Stromal cell of bone marrow (primary cell): ENCODE measurements at regions not wholly inside any gene's neighbourhood (a gene's known extent, or its start where the extent isn't known, plus 50 kb on each side); places are given as distances from the start of the nearest gene placed in this dataset.
"Not testable (repeated sequence)": the region's sequence is repeated elsewhere in the genome, so short reads cannot be mapped to it uniquely, and the experiment has no call there.

Source experiments
- DNase-seq: peaks from one replicate; pipeline ENCODE4 v3.0.0-alpha.2; 2012; ENCODE audit warnings: low read depth

DNA sequence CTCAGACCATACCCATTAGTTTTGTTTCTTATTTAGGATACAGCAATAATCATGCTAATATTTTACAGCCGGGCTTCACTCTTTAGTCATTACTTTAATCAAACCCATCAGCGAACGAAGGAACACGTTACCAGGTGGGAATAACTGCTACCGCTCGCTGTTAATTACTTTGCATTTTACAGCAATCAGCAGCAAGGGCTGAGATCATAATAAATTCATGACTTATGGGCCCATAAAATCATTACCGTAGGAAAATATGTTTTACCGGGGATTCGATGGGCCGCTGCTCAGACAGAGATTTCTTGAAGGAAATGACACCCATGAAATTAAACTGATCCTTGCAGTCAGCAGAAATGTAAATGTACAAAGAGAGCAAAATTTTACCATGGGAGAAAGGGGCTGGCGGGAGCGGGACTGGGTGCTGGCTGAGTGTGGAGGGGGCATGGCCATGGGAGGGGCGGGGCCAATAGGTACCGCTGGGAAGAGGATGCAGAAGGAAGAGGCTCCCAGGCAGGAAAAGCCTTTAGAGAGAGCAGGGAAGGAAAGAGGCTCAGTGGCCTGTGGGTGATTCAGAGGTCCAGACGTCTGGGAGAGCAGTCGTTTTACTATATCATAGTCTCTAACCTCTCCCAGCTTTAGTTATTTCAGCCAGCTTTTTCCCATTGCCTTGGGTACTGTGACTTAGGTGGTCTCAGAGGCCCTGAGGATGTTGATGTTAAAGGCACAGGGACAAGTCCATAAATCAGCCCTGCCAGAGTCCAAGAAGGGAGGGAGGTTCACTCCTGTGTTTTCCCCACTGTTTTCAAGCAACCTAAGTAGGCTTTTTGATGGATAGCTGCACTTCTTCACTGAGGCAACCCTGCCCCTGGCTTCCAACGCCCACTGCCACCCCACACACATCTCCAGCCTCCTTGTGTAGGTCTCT lies 258.9 kb downstream of the SEC16B start:
- DNase-seq, result no peak

DNA sequence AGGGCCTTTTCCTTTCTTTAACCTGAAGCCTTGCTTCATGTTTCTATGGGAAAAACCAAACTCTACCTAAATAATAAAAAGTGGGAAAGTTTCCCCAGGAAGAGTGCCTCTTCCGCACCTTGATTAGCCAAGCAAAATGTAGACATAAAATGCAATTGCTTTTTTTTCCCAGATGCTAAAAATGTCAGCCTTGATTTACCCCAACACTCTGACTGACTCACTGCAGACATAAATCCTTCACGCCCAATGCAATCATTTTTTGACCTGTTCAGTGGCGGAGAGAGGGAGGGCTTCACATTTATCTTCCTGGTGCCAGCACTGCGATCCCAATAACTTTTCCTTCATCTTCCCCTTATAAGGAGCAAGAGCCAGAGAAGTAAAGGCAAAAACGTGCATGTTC lies 261.5 kb downstream of the SEC16B start:
- no peak for DNase-seq

DNA sequence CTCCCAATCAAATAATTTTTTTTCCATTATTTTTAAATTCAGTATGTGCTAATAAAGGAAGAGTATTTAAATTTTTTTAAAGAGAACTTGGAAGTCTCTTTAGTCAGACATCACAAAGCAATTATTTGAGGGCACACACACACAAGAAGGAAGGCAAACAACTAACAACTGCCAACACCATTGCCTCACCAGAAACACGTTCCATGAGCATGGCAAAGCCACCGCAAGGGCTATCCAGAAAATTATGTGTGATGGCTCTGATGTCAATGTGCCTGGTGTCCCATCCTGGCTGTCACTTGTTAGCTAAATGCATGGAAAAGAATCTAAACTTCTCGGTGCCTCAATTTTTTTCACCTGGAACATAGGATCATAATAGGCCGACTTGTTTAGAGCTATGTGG lies 262.9 kb downstream of the SEC16B start:
- no peak for DNase-seq

DNA sequence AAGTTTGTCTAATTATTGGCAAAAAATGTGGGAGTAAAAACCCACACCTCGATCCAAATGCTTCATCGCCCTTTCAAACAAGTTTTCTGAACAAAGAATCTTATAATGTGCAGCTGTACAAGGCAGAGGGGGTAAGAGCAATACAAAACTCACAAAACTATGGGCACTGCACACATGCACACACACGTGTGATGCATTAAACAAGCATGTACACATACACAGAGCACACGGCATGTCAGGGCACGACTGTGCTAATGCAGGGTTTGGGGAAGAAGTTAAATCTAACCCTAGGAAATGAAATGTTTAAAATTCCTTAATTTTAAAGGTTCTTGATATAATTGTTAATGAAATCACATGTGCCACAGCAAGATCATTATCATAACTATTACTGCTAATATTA lies 264.0 kb downstream of the SEC16B start:
- no peak for DNase-seq

DNA sequence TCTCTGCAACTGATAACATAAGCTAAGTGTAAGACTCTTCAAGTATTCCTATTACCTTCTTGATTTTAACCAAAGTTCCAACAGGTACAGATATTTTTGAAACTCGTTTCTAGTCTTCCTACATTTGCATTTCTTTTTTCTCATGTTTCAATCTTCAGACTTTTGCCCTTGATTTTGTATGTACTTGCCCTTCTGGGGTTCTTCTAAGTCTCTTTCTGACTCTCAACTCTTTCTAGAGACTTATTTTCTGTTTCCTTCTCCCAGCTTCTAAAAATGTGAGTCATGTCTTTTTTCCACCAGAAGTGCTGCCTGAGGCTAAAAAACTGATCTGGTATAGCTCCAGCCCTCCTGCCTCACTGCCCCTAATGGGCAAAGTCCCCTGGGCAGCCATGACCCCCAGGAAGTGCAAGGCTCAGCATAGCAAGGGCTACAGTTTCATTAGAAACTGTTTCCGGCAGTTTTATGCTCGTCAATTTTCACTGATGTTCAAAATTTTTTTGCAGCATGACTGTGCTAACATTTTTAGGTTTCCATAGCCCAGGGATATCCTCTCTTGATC lies 265.9 kb downstream of the SEC16B start:
- no peak for DNase-seq

DNA sequence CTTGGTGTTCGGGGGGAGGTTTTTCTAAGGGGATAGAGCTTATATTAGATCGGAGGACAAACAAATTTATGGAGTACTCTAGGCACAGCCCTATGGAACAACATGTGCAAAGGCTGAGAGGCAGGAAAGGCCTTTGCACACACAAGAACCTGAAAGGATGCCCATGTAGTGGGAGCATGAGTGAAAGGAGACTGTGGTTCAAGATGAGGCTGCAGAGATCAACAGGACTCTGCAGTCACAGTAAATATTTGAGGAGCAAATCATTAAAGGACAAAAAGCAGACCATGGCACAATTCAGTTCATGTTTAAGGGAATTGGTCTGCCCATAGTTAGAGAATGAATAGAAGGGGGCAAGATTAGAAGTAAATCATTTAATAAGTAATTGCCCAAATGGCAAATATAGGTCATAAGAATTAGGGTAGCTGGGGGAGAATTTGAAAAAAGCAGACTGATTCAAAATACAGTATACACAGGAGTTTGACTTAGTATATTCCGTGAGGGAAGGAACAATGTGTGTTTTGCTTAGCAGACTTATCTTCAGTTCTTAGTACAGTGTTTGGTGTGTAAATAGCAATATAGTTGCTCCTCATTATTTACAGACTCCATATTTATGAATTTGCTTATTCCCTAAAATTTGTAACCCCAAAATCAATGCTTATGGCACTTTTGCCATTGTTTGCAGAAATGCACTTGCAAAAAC lies 268.1 kb downstream of the SEC16B start:
- DNase-seq, result no peak

DNA sequence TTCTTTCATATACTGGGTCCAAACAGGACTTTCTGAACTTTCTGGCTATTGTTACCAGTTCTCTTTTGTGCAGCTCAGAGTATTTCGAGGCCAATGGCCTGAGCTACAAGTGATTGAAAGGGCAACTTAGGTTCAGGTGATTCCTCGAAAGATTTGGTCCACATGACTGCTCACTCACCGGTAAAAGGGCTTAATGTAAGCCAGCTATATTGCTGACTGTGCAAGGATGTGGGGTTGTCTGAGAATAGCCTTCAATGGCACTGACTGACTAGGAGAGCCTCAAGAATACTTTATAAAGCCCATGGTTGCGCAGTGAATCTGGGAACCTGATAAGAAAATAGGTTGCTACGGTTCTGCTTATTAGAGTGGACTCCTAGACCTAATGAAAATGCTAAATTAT lies 269.0 kb downstream of the SEC16B start:
- DNase-seq, result no peak

DNA sequence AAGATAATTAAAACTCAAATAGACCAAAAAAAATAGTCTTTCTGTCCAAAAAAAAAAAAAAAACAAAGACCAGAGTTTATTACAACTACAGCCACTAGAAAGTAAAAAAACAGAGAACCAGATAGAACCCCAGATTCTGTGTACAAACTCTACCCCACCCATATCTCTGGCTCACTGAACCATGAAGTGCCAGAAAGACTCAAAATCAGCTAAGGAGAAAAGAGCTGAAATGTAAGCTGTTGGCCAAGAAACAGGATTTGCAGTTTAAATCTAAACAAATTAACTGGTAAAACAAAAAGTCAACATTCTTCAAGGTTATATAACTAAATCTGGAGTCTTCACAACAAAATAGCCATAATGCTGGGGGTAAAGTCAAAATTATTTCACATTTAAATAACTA lies 278.9 kb downstream of the SEC16B start:
- no peak for DNase-seq

DNA sequence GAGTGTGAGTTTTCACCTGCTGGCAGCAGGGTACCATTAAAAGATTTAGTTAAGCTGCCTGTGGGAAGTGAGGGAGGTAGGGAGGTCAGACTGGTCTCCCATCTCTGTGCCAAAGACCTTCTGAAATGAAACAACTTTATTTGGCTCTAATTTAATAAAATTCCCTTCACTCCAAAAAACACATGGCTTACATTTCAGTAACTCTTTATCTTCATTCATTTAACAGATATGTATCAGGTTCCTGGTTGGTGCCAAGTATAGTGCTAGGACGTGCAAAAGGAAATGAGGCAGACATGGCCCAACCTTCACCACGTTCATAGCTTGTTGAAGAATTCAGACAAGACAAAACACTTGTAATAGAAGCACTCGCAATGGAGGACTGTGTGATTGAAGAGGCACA lies 282.3 kb downstream of the SEC16B start:
- no peak for DNase-seq

DNA sequence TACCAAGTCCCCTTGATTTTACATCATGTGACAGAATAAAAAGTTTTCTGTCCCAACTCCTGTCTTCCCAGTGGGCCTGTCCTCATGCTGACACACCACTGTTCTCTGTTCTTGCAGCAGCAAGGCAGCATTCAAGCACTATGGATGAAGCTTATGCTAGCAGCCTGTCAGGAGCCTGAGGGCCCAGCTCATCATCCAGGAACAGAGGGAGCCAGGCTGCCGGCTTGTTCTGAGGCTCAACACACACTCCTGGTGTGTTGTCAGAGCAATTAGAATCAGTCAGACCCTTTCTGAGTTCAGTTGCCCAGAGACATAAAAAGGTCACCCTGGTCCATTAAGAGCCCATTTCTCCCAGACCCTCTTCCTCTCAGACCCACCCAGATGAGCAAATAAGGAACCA lies 282.9 kb downstream of the SEC16B start:
- DNase-seq, result no peak

DNA sequence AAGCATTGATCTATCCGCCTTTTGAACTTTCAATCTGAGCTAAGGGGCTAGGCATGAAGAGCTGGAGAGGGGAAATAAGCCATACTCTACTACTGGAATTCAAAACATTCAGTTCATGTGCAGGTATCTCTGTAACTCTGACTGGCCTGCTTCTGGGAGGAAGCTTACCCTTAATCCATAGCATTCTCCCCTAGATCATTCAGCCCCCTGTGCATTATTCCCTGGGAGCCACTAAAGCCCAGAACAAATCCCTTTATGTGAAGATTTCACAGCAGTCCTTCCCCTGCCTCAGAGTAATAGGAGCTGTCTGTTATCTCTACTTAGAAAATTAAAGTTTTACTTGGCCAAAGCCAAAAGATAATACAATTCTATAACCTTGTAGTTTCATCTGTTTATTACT lies 300.7 kb downstream of the SEC16B start:
- no peak for DNase-seq

DNA sequence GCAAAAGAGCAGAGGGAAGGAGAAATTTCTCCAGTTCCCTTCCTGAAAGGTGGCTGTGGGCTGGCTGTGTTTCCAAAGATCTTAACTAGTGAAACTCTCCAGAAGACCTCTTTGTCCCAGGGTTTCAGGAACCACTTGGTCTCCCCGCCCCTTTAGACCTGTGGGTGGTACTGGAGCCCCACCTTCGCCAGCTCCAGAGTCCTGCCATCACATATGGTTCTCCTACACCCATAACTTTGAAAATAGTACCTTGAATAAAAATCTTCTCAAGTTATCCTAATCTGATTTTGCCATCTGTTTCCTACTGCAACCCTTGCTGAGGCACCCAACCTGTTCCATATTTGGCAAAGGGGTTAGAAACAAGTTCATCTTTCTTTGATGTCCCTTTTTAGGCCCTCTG lies 303.9 kb downstream of the SEC16B start:
- no peak for DNase-seq

DNA sequence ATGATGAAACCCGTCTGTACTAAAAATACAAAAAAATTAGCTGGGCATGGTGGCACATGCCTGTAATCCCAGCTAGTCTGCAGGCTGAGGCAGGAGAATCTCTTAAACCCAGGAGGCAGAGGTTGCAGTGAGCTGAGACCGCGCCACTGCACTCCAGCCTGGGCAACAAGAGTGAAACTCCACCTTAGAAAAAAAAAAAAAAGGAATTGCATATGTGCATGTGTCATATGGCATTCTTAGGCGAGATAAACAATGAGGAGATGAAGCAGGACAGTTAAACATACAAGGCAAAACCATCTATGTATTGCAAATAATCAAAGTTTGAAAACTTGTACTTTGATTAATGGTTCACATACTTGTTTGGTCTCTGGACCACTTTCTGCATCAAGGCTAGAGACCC lies 305.1 kb downstream of the SEC16B start:
- not testable (repeated sequence) for DNase-seq

DNA sequence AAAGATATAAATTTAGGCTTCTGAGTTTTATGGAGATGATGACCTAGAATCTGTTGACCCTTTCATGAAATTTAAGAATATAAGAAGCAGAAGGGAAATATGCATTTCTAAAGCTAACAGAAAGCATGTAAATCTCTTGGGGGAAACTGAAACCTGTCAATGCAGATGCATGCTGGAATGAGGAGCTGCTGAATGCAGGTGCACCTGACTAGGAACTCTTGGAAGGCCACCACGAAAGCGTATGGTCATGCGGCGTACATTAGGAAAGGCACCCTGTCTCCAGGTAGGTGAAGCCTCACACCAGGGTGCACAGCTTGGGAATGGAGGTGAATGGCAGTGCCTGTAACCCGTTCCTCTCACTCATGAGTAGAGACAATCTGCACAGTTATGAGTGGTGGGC lies 309.7 kb downstream of the SEC16B start:
- DNase-seq, result no peak

DNA sequence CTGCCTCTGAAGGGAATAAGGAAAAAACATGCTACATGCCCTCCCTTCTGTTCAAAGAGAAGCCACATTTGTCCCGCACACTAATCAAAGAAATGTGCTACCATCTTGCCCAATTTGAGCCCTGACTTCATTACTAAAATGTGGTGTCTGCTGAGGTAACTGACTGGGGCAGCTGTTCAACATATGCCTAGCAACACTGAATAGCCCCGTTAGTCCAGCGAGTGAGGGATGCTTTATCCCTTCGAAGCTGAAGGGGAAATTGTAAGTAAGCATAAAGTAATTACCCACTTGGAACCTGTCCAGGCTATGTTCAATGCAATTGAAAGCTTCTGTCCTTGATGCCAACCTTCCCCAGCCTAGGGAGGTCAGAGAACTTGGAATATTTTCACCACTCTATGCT lies 310.6 kb downstream of the SEC16B start:
- DNase-seq, result no peak

DNA sequence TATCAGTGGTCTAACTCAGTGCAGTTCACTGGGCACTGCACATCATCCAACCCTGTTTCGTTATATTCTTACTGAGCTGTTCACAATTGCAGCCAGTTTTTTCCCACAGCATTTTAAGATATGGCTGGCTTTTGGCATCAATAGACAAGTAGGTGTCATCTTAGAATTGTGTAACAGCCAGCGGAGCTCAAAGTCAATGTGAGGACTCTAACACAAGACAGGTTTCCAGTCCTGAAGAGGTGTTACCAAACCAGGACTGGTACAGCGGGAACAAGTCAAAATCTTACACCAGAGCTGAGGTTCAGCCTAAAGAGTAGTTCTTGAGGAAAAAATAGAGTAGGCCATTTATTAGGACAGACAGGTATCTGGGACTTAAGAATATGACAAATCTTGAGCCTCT lies 313.3 kb downstream of the SEC16B start:
- DNase-seq, result no peak

DNA sequence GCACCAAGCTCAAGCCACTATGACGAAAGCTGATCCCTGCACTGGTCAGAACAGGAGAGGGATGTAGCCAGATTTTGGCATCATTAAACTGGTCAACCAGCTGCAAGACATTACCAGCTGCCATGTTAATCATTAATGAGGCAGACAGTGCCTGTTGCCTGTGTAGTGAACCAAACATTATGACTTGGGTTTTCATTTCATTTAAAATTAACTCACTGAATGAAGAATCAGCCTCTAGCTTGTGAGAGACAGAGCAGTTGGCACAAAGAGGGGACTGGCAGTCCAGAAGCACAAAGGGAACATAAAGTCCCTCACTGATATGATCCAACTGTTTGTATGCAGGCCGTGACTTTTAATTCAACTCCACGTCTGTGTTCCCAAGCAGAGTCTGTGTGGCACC lies 318.9 kb downstream of the SEC16B start:
- no peak for DNase-seq

DNA sequence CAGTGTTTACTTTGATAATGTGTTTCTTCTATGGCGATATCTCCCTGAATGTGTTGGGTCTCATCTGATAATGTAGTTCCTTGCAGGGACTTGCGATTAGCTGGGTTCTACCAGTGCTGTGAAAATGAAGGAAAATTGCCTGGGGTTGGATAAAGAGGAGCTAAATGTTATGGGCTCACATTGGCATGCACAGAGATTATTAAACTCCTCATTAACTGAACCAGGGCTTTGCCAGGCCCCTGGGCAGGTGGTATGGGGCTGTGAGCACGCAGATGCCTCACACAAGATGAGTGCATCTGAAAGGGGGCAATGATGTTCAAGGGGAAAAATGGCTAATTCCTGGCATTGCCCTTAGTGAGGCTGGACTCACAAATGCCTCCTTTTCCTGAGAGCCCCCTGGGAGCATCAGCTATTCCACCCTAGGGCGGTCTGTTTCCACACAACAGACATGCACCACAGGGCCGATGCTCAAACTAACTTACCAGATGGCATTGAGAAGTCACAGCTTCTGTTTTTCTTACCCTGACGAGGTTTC lies 321.1 kb downstream of the SEC16B start:
- DNase-seq, result no peak

DNA sequence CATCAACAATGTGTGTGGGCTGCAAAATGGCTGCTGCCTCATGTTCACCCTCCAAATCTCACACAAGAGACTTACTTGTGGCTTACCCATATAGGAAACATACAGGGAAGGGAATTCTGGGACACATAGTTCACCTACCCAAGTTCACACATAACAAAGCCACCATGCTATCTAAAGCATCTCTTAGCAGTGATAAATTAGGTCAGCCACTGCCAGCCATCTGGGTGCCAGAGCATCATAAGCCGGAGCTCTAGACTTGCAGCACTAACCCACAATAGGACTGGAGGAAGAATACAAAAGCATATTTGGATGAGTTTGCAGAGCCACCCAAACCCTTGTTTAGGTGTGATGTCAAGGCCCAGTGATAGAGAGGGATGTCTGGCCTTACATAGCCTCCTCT lies 321.7 kb downstream of the SEC16B start:
- no peak for DNase-seq

DNA sequence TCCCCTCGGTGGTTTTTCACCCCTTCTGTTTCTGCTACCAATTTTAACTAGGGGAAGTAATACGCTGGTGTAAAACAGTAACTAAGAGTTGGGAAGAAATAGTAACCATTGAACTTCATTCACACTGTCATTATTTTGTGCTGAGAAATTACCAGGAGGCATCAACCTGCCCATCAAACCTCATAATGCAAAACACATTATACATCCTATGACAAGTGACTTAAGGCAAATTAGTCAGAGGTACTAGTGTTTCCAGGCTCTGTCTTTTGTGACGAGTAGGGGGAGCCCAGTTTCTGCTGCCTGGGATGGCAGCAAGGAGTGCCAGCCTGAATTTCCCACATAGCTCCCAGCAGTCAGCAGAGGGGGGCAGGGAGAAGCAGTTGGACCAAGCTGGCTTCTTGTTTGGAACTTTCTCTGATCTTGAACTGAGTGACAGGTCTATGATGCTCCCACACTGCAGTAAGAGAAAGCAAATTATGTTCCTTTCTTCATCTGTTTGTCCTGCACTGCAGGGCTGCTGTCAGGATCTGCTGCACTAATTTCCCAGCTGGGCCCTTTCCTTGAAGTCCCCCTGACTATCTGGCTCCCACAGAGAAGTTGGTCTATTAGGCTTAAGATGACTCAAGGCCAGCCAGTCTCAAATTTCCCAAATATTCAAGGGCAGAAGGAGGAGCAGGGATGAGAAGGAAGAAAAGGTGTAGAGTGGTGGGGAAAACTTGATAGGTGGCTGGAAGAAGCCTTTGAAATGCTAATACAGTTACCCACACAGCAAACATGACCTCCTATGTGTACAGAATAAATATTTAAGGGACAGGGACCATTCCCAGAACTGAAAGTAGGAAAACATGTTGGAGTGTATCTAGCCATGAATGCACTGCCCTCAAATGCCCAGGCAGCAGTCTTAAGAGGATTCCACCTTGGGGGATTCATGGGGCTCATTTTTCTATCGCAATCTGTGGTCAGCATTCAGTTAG lies 322.8 kb downstream of the SEC16B start:
- no peak for DNase-seq

DNA sequence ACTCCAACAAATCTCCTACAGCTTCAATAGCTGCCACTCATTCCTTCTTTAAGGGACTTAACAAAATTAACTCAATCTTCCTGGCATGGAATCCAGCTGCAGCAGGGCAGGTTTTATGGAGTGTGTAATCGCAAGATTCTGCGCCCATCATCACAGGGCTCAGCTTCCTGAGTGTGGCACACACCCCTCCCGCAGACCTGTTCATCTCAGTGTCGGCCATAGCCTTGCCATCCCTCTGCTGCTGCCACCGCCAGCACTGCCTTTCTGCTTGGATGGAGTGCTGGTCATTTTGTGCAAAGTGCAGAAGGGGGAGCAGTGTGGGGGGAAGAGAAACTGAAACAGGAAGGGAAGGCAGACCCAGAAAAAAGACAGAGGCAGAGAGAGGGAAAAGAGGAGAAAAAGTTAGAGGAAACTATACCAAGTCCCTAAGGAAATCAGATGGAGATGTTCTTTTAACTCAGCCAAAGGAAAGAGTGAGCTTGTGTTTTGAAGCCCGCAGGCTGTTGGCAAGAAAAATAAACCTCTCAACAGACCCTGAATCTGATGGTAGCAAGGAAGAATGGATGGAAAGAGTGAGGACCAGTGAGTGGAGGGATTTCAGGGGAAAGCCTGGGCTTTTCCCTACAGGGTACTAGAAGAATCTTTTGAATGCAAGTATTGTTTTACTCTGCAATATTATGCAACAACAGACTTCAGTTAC lies 324.2 kb downstream of the SEC16B start:
- no peak for DNase-seq
